ENCODE measurements at regions not wholly inside any gene's neighbourhood (a gene's known extent, or its start where the extent isn't known, plus 50 kb on each side); places are given as distances from the start of the nearest gene placed in this dataset.

- Histone ChIP-seq H3K27me3 (no peaks in the 10 kb centered on the region), H3K27ac (no peak overlapping the region), H3K9me3 (no peaks in the 10 kb centered on the region), H3K36me3 (no peaks in the 10 kb centered on the region), H3K4me3 (no peak overlapping the region), H3K4me1 (no peaks in the 10 kb centered on the region)
- intact Hi-C loops (cut with DNase I) = no loop called here
- DNase-seq (ENCODE audit: extremely low spot score in 2 of 2) = no peak
- TF ChIP-seq CTCF (IDR thresholded peaks at IDR 0.05) (no peak), POLR2AphosphoS5 (IDR thresholded peaks at IDR 0.05; ENCODE audit: insufficient read depth in 1 of 2, low read depth in 1 of 2) (no peak), POLR2A (IDR thresholded peaks at IDR 0.05) (no peak)
Observed at GRCh38 chr2:348361-348916, 60.5 kb upstream of the ALKAL2 start.

- Histone ChIP-seq H3K4me3 (no peak overlapping the region), H3K27ac (no peak overlapping the region), H3K27me3 (no peaks in the 10 kb centered on the region), H3K36me3 (no peaks in the 10 kb centered on the region), H3K4me1 (no peaks in the 10 kb centered on the region), H3K9me3 (no peaks in the 10 kb centered on the region)
- no peak for DNase-seq (ENCODE audit: extremely low spot score in 2 of 2)
- intact Hi-C loops (cut with DNase I) = no loop called here
- TF ChIP-seq CTCF (IDR thresholded peaks at IDR 0.05) = no peak
- no peak for TF ChIP-seq POLR2A (IDR thresholded peaks at IDR 0.05)
- TF ChIP-seq POLR2AphosphoS5 (IDR thresholded peaks at IDR 0.05; ENCODE audit: insufficient read depth in 1 of 2, low read depth in 1 of 2) = no peak
Observed at GRCh38 chr2:344811-345210, 56.9 kb upstream of the ALKAL2 start.

- Histone ChIP-seq H3K27me3 (no peaks in the 10 kb centered on the region), H3K36me3 (no peaks in the 10 kb centered on the region), H3K4me3 (no peak overlapping the region), H3K9me3 (no peaks in the 10 kb centered on the region), H3K4me1 (no peaks in the 10 kb centered on the region), H3K27ac (no peak overlapping the region)
- no peak for TF ChIP-seq POLR2A (IDR thresholded peaks at IDR 0.05)
- TF ChIP-seq POLR2AphosphoS5 (IDR thresholded peaks at IDR 0.05; ENCODE audit: insufficient read depth in 1 of 2, low read depth in 1 of 2) = no peak
- no peak for TF ChIP-seq CTCF (IDR thresholded peaks at IDR 0.05)
- no peak for DNase-seq (ENCODE audit: extremely low spot score in 2 of 2)
- intact Hi-C loops (cut with DNase I) = no loop called here
Observed at GRCh38 chr2:343355-343754, 55.5 kb upstream of the ALKAL2 start.

- no peaks in the 10 kb centered on the region for H3K36me3 ChIP-seq
- no peak for DNase-seq (ENCODE audit: extremely low spot score in 2 of 2)
- intact Hi-C loops (cut with DNase I) = no loop called here
- peaks cover 6% of the 10 kb centered on the region for H3K9me3 ChIP-seq
- H3K27me3 ChIP-seq = no peaks in the 10 kb centered on the region
- TF ChIP-seq POLR2AphosphoS5 (IDR thresholded peaks at IDR 0.05; ENCODE audit: insufficient read depth in 1 of 2, low read depth in 1 of 2) = no peak
- no peak for TF ChIP-seq CTCF (IDR thresholded peaks at IDR 0.05)
- no peak for TF ChIP-seq POLR2A (IDR thresholded peaks at IDR 0.05)
- no peaks in the 10 kb centered on the region for H3K4me1 ChIP-seq
- H3K27ac ChIP-seq = no peak overlapping the region
- no peak overlapping the region for H3K4me3 ChIP-seq
Observed at GRCh38 chr2:341912-342311, 54.0 kb upstream of the ALKAL2 start.

GRCh38 chr2:341017-341542 lies 53.2 kb upstream of the ALKAL2 start:
- no peak for DNase-seq (ENCODE audit: extremely low spot score in 2 of 2)
- Histone ChIP-seq H3K9me3 (peaks cover 10% of the 10 kb centered on the region), H3K36me3 (no peaks in the 10 kb centered on the region), H3K27me3 (no peaks in the 10 kb centered on the region), H3K27ac (no peak overlapping the region), H3K4me3 (no peak overlapping the region), H3K4me1 (no peaks in the 10 kb centered on the region)
- intact Hi-C loops (cut with DNase I) = no loop called here
- TF ChIP-seq POLR2A (IDR thresholded peaks at IDR 0.05) (no peak), CTCF (IDR thresholded peaks at IDR 0.05) (no peak), POLR2AphosphoS5 (IDR thresholded peaks at IDR 0.05; ENCODE audit: insufficient read depth in 1 of 2, low read depth in 1 of 2) (no peak)

All from vagina (tissue), 2 donors.